ENCODE measurements at regions not wholly inside any gene's neighbourhood (a gene's known extent, or its start where the extent isn't known, plus 50 kb on each side); places are given as distances from the start of the nearest gene placed in this dataset. TPM values are rescaled to one million over a fixed set of nuclear protein-coding genes. Genes with fewer than 3 reads are reported as not detected.

- no peak for TF ChIP-seq CTCF (IDR thresholded peaks at IDR 0.05; ENCODE audit: insufficient read depth, low read length)
- DNase-seq (ENCODE audit: low read depth), result no peak
- no peak overlapping the region for H3K4me3 ChIP-seq (ENCODE audit: low read depth, low read length)
Measured at GRCh38 chr9:61673664-61674381, 484.0 kb downstream of the SPATA31A7 start.

- no peak for DNase-seq (ENCODE audit: low read depth)
- TF ChIP-seq CTCF (IDR thresholded peaks at IDR 0.05; ENCODE audit: insufficient read depth, low read length), result no peak
- H3K4me3 ChIP-seq (ENCODE audit: low read depth, low read length), result no peak overlapping the region
Measured at GRCh38 chr9:61674465-61674864, 484.6 kb downstream of the SPATA31A7 start.

GRCh38 chr9:61674882-61675281 is 485.0 kb downstream of the SPATA31A7 start:
- H3K4me3 ChIP-seq (ENCODE audit: low read depth, low read length), result no peak overlapping the region
- no peak for DNase-seq (ENCODE audit: low read depth)
- no peak for TF ChIP-seq CTCF (IDR thresholded peaks at IDR 0.05; ENCODE audit: insufficient read depth, low read length)

Small RNA genes lying in the stretch of these regions (small RNA-seq; reads per million reads assigned to genes)
- not detected for gene RF00019

All from fibroblast of the aortic adventitia (primary cell).